HL-60 (cell line): ENCODE measurements at regions not wholly inside any gene's neighbourhood (a gene's known extent, or its start where the extent isn't known, plus 50 kb on each side); places are given as distances from the start of the nearest gene placed in this dataset.

ENCODE experiments used
- DNase-seq, 2 experiments: peaks; one replicate each; pipeline ENCODE4 v3.0.0-alpha.2; 2010 to 2020; ENCODE audit warnings: low read depth in 1 of 2, low spot score in 1 of 2
- H3K27ac ChIP-seq: fragments of 250-450 bp; sonication (Bioruptor Pico); replicated peaks from 2 replicates; pipeline ENCODE4 v1.5.1; 2020; ENCODE audit warnings: mild to moderate bottlenecking, moderate library complexity
- H3K27me3 ChIP-seq: fragments of 250-450 bp; sonication (Bioruptor Pico); 2 replicates; pipeline ENCODE4 v1.5.1; 2021; ENCODE audit warnings: mild to moderate bottlenecking, moderate library complexity; ENCODE audit not compliant: insufficient read depth, poor library complexity, severe bottlenecking
- H3K4me3 ChIP-seq: replicated peaks from 2 replicates; pipeline ENCODE4 v1.5.1; 2011; ENCODE audit warnings: mild to moderate bottlenecking, control low read depth, low read length; ENCODE audit not compliant: insufficient read depth
- CTCF ChIP-seq: IDR thresholded peaks from one replicate; pipeline ENCODE4 v1.5.1; 2011; ENCODE audit warnings: low read length, control low read depth, inconsistent platforms; ENCODE audit not compliant: insufficient read depth
- GABPA ChIP-seq: IDR thresholded peaks from 2 replicates; pipeline ENCODE4 v1.6.1; 2012; ENCODE audit warnings: low read depth
- POLR2AphosphoS5 ChIP-seq: IDR thresholded peaks from 2 replicates; pipeline ENCODE4 v1.6.1; 2012; ENCODE audit warnings: low read depth
- REST ChIP-seq: IDR thresholded peaks from 2 replicates; pipeline ENCODE4 v1.6.1; 2012; ENCODE audit warnings: low read depth; ENCODE audit not compliant: insufficient replicate concordance
- SPI1 ChIP-seq: IDR thresholded peaks from 2 replicates; pipeline ENCODE4 v1.6.1; 2012; ENCODE audit warnings: low read depth, mild to moderate bottlenecking, borderline replicate concordance

- H3K4me3 ChIP-seq, result no peak overlapping the region
- DNase-seq, result peak in 1 of 2 experiments; percentile 83
- H3K27ac ChIP-seq, result no peak overlapping the region
- H3K27me3 ChIP-seq, result no peaks in the 10 kb centered on the region
- no peak for TF ChIP-seq REST
- TF ChIP-seq SPI1, result peak; percentile 21; the same call in 1 of the 2 replicates
Observed at GRCh38 chr6:105794239-105794638, 291.9 kb upstream of the PRDM1 start.

GRCh38 chr6:105793130-105793529 lies 293.0 kb upstream of the PRDM1 start:
- peak in 1 of 2 experiments; percentile 83 for DNase-seq
- peak; percentile 23 for TF ChIP-seq CTCF
- no peak for TF ChIP-seq REST
- TF ChIP-seq SPI1, result peak; percentile 95
- no peak overlapping the region for H3K4me3 ChIP-seq
- H3K27ac ChIP-seq, result peak overlapping the region; percentile 43
- no peaks in the 10 kb centered on the region for H3K27me3 ChIP-seq

- no peak for DNase-seq
- Histone ChIP-seq H3K27ac (peak overlapping the region; percentile 18), H3K27me3 (no peaks in the 10 kb centered on the region), H3K4me3 (no peak overlapping the region)
- TF ChIP-seq SPI1 (no peak), REST (no peak), GABPA (no peak), CTCF (no peak), POLR2AphosphoS5 (no peak)
Observed at GRCh38 chr6:105791583-105792318, 294.4 kb upstream of the PRDM1 start.
